HG03196 (cell line): ENCODE measurements at regions not wholly inside any gene's neighbourhood (a gene's known extent, or its start where the extent isn't known, plus 50 kb on each side); places are given as distances from the start of the nearest gene placed in this dataset.
"Not testable (repeated sequence)": the region's sequence is repeated elsewhere in the genome, so short reads cannot be mapped to it uniquely, and the experiment has no call there.

Experiments
- ATAC-seq: cut with Tn5 transposase; IDR thresholded peaks from one replicate; pipeline ENCODE4 v1.9.1; 2021; ENCODE audit not compliant: unreplicated experiment

DNA sequence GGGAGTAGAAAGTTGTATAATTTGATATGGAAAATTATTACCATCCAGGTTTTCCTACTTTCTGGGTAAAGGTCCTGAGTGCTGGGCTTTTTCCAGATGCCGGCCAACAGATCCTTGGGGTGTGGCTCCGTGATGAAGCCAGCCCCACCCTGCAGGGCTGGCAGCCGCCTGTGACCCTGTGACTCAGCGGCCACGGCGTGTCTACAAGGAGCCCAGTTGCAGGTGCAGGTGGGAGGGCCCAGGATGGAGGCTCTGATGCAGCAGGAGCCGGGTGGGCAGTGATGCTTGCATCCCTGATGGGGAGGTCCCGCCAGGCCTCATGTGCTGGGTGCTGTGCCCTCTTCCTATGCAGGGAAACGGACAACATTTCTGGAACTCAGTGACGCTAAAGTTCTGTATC, 96.0 kb upstream of the ALKAL2 start:
- ATAC-seq = no peak

DNA sequence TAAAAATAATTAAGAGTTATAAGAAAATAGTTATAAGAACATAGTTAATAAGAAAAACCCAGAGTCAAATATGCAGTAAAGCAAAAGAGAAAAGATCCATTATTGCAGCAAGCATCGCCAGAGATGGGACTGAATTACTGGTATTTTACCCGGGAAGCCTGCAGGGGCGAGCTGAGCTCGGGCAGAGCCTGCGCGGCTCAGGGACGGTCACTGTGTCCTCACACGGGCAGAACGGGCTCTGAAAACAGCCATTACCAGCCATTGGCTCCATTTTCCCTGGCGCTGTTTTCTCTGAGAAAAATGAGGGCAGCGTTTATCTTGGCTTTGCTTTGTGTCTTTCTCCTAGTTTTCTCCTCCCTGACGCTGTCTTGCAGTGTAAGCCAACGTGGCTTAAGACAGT, 95.3 kb upstream of the ALKAL2 start:
- ATAC-seq = no peak

DNA sequence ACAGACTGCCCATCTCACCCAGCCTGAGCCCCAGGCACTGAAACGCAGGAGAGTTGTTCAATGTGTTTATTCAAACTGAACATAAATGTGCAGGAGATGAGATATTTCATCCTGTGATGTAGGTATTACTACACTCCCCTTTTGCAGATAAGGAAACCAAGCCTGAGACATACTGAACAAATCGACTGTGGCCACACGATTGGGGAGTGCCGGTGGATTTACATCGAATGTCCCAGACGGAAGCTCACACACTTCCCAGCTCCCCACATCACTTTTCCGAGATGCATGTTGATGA, 94.8 kb upstream of the ALKAL2 start:
- ATAC-seq = no peak

DNA sequence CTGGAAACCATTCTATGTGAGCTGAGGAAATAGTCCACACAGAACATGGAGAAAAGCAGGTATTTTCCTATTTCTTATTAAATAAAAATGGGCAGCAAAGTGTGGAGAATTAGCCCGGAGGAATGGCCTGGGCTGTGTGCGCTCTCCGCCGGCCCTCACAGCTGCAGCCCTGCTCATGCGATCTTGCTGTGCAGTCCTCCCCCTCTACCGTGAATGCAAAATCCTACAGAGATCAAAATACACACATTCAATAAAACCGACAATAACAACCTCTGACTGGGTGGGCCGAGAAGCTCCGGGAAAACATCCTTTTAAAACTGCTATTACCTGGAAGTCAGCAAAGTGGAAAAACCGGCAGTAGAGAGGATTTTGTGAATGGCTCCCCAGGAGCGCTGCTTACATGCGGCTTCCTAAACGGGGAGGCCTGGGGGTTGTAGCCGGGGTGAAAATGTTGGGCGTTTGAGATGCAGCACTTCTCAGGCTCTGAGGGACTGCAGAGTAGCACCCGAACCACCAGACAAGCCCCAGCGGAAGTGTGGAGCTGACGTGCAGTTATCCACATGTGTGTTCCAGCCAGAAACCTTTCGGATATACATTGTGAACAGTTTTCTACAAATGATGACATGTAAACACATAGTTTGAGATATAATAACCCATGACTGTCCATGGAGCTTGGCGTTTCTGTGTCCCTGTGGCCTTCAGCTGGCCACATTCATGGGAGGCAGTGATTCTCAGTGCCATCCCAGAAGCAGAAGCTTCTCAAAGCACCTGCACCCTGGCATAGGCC, 94.2 kb upstream of the ALKAL2 start:
- no peak for ATAC-seq

DNA sequence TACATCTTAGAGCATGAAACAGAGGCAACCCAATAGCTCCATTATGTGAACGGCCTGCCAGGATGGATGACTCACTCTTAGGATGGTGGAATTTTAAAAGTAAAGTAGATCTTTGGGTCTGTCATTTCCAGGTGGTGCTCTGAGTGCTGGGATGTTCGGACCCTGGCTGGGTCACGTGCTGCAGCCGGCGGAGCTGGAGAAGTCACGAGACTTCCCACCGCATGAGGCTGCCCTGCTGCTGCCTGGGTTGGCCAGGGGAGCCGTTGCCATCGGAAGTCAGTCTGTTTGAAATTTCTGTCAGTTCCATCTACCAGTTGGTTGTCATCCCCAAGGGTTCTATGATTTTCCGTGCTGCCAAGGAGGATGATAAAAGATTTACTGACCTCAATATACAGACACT, 93.3 kb upstream of the ALKAL2 start:
- no peak for ATAC-seq

DNA sequence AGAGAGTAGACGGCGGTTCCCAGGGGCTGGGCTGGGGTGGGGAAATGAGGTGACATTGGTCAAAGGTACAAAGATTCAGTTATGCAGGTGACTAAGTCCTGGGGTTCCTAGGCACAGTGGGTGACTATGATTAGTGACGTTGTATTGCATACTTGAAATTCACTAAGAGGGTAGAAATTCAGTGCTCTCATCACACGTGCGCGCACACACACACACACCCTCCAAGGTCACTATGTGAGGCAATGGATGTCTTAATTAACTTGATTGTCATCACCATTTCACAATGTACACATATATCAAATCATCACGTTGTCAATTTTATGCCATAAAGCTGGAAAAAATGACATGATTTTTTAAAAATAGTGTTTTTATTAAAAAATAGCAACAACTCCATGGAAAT, 92.9 kb upstream of the ALKAL2 start:
- no peak for ATAC-seq

DNA sequence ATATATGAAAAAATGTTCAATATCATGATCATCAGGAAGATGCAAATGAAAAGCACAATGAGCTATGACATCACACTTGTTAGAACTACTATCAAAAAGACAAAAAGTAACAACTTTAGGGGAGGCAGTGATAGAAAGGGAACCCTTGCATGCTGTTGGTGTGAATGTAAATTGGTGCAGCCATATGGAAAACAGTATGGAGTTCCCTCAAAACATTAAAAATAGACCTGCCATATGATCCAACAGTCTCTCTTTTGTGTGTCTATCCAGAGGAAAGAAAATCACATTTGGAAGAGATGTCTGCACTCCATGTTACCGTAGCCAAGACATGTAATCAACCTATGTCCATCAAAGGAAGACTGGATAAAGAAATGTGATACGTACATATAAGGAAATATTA, 92.3 kb upstream of the ALKAL2 start:
- ATAC-seq = no peak

DNA sequence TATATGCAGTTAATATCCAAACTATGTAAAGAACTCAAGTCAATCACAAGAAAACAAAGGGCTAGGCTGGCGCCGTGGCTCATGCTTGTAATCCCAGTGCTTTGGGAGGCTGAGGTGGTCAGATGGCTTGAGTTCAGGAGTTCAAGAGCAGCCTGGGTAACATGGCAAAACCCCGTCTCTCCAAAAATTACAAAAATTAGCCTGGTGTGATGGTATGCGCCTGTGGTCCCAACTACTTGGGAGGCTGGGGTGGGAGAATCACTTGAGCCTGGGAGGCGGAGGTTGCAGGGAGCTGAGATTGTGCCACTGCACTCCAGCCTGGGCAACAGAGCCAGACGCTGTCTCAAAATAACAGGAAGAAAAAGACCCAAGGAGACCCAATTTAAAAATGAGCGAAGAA, 91.9 kb upstream of the ALKAL2 start:
- no peak for ATAC-seq

DNA sequence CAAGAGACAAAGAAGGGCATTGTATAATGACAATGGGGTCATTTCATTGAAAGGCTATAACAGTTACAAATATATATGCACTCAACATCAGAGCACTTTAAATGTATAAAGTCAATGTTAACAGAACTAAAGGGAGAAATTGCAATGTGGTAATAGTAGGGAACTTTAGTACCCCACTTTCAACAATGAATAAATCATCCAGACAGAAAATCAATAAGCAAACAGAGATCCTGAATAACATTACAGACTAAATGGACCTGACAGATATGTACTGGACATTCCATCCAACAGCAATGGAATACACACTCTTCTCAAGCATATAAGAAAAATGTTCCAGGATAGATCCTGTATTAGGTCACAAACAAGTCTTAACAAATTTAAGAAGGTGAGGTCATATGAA, 90.5 kb upstream of the ALKAL2 start:
- no peak for ATAC-seq

DNA sequence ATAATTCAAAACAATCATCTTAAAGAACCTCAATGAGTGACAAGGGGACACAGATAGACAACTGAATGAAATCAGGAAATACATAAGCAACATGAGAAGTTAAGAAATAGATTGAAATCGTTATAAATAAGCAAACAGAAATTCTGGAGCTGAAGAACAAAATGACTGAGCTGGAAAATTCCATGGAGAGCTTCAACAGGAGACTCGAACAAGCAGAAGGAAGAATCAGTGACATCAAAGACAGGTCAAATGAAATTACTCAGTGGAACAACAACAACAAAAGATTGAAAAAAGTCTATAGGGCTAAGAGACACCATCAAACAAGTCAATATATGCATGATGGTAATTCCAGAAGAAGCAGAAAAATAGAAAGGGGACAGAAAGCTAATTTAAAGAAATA, 89.5 kb upstream of the ALKAL2 start:
- no peak for ATAC-seq

DNA sequence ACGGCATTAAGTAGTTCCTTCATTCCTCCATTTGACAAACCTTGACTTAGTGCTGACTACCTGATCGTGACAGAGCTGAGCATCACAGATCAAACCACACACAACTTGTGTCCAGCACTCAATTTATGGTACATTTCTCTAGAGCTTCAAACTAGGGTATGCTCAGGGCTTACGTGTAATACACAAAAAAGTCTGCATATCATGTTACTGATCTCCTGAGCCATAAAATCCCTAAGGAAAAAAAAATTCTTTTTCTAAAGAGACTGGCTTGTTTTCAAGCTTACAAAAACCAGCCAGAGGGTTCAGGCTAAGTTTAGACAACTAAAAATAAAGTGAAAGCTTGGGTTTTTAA, 88.0 kb upstream of the ALKAL2 start:
- no peak for ATAC-seq

DNA sequence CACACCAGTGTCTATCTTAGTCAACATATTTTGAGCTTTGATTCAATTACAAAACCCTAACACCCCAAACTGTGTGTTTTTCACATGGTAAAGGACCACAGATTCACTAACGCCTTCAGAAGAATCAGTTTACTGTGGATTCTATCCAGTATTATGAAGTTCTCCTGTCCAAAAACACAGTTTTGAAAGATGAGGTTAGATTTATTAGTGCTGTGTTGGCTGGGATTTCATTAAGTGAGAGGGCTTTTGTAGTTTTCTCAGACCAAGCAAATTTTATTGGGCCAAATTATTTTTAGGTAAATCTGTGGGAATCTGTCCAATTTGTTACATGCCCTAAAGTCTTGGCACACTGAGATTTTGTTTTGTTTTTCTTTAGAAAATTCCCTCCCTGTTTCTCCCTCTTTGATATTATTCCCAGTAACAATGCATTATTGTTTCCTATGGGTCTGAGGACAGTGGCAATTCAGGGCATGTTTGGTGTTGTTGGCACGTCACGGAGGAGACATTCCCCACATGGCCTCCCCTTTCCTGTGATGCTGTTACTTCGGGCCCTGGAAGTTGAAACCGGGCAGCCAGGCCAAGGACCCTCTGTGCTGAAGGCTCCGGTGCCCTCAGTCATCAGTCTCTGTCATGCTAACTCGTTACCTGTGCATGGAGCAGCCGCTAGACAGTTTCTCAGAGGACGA, 87.5 kb upstream of the ALKAL2 start:
- ATAC-seq = no peak

DNA sequence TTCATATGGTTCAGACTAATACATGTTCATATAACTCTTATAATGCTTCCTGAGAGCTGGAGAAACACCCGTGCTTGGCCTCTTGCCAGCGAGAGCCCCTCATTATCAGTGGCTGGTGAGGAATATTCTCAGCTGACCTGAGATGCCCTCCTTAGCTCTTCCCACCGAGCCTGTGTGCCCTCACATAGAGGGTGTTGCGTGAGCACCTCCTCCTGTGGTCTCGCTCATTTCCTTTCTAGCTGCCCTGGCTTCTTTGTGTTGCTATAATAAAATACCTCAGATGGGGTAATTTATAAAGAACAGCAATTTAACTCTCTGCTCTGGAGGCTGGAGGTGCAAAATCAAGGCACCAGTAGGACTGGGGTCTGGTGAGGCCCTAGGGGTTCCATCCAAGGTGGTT, 80.5 kb upstream of the ALKAL2 start:
- ATAC-seq = no peak

DNA sequence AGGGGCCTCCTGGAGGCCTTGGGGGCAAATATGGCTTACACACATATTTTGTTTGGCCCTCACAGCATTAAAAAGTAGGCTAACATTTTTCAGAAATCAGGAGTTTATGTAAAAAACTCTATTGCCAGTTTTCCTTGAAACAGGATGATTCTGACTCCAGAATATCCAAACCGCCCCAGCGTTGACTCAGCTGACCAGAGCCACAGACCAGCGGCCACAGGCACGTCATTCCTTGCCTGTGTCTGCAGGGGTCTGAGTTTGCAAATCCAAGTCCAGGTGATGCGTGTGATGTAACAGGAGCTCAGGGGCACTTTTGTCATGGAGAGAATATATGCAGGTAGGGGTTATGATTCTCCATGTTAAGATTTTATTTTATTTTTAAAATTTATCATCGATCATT, 79.4 kb upstream of the ALKAL2 start:
- no peak for ATAC-seq

DNA sequence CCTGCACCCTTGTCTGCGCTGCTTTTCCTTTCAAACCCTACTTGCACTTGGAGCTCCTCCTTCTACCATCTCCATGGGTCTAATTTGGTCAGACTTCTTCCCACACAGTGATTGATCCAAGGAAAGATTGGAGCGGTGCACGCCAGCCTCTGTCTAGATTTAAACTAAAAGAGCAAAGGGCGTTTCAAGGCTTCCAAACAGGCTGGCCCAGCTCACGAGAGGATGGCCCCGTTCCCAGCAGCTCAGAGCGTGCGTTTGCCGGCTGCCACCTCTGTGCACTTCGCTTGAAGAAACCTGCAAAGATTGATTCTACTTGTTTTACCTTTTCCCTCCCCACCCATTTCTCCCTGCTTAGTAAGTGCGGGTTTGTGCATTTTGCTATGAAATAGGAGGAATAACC, 78.8 kb upstream of the ALKAL2 start:
- ATAC-seq = no peak

DNA sequence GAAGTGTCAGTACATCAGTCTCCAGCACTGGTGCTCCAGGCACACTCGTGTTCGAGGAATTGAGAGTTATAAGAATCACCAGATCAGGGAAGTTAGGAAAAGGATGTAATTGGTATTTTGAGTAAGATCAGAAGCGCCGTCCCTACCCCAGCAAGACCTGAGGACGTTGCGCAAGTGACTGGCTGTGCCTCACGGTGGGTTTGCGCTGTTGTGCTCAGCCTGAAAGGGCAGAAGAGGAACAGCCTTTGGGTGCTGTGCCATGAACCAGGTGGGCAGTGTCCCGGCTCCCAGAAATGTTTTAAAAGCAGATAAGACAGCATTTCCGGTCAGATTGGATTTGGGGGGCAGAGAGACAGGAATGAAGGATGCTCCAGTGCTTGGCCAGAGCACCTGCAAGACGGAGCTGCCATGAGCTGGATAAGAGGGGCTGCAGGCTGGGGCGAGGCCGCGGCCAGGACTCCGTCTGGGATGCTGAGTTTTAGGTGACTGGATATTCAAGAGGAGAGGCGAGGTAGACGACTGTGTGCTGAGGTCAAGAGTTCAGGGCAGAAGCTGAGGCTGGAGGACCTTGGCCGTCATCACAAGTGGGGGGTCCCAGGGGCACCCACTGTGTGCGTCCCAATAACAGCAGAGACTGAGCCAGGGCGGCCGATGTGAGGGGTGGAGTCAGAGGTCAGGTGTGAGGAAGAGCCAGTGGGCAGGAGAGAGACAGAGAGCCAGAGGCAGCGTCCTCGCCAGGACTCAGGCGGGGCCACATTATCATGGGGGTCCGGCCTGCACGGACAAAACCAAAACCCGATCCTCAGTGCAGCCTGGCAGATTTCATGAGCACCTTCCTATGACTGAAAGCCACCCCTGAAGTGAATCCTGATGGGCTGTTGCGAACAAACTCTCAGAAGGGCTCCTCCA, 77.7 kb upstream of the ALKAL2 start:
- no peak for ATAC-seq

DNA sequence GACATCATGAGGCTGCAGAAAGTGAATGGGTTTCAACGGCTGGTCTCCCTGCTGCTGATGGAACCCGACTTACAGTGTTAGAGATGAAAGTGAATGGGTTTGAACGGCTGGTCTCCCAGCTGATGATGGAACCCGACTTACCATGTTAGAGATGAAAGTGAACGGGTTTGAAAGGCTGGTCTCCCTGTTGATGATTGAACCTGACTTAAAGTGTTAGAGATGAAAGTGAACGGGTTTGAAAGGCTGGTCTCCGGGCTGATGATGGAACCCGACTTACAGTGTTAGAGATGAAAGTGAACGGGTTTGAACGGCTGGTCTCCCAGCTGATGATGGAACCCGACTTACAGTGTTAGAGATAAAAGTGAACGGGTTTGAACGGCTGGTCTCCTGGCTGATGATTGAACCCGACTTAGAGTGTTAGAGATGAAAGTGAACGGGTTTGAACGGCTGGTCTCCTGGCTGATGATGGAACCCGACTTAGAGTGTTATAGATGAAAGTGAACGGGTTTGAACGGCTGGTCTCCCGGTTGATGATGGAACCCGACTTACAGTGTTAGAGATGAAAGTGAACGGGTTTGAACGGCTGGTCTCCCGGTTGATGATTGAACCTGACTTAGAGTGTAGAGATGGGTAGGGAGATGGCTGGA, 76.1 kb upstream of the ALKAL2 start:
- ATAC-seq = no peak

DNA sequence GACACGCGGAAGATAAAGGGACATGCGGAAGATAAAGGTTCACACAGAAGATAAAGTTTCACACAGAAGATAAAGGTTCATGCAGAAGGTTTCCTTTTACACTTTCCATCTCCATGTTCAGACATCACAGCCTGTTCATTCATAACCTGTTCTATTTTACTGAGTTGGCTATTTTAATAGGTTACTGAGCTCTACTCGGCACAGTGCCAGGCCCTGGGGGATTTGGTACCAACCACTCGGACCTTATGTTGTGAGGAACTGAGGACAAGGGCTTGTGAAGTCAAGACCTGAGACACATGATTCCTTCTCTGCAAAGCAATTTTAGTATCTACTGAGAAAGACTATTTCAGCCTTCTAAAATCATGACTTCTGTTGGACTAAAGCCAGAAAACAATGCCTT, 75.0 kb upstream of the ALKAL2 start:
- ATAC-seq = no peak

DNA sequence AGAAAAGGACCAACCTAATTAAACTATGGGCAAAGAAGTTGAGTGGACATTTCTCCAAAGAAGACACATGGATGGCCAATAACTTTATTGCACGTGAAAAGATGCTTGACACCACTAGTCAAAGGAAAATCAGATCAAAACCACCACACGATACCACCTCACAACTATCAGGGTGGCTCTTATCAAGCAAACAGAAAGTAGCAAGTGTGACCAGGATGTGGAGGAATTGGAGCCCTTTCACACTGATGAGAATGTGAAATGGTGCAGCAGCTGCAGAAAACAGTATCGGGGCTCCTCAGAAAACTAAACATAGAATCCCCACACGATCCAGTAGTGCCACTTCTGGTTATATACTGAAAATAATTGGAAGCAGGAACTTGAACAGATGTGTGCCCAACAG, 72.2 kb upstream of the ALKAL2 start:
- ATAC-seq = no peak

DNA sequence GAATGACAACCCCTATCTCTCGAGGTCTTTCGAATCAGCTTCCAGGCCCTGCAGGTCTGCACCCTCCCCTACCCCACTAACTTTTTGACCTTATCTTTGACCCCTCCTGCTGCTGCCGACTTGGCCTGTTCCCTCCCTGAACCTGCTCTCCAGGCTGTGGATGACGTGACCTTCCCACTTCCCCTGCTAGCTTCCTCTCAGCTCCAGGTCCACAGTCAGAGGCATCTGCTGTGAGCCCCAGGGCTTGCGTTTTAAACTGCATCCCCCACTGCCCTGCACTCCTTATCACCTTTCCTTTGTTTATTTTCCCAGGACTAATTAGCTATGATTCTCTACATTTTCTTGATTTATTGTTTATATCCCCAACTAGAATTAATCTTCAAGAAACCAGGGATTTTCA, 71.2 kb upstream of the ALKAL2 start:
- no peak for ATAC-seq

DNA sequence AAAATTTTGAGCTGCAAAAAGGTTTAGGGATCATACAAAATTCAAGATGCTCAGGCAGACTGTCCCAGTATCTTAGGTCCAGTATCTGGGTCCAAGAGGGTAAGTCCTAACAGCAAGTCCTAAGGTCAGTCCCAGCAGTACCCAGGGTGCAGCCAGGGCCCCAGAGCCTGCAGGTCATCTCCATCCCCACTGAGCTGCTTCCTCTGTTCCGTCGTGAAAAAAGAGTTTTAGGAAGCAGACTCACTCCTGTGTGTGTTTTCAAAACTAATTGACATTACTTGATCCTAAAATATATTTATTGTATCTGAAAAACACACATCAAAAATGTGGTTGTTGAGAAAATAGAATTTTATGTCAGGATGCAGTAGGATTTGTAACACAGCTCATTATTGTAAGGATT, 69.9 kb upstream of the ALKAL2 start:
- no peak for ATAC-seq

DNA sequence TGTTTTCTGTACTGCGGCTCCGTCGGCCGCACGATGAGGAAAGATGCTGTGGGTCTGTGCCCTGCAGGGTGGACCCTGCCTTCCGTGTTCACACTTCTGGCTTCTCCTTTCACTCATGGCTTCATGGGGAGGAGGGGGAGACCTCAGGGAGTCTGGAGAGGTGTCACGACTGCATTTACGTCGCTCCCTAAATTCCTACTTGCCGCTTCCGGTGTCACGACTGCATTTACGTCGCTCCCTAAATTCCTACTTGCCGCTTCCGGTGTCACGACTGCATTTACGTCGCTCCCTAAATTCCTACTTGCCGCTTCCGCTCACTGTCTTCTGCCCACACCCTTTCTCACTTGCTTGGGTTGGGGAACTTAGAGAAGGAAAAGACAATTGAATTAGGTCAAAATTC, 68.4 kb upstream of the ALKAL2 start:
- not testable (repeated sequence) for ATAC-seq
